Vagina (tissue), 2 donors: ENCODE measurements at regions not wholly inside any gene's neighbourhood (a gene's known extent, or its start where the extent isn't known, plus 50 kb on each side); places are given as distances from the start of the nearest gene placed in this dataset.

ENCODE experiments used
- DNase-seq, 2 donors: peaks; one replicate each; pipeline ENCODE4 v3.0.0-alpha.2; 2017; ENCODE audit errors: extremely low spot score in 2 of 2
- H3K27ac ChIP-seq: fragments of 200-600 bp; sonication (generic); one replicate; pipeline ENCODE4 v1.5.1; 2019
- H3K27me3 ChIP-seq: fragments of 200-600 bp; sonication (generic); one replicate; pipeline ENCODE4 v1.5.1; 2019
- H3K36me3 ChIP-seq, 2 donors: fragments of 200-600 bp; sonication (generic); one replicate each; pipeline ENCODE4 v1.5.1; 2017 to 2019
- H3K4me1 ChIP-seq: fragments of 200-600 bp; sonication (generic); one replicate; pipeline ENCODE4 v1.5.1; 2019
- H3K4me3 ChIP-seq, 2 donors: fragments of 200-600 bp; sonication (generic); 1 replicate in 1 of 2; 2 replicates in 1 of 2; pipeline ENCODE4 v1.5.1; 2016 to 2019
- H3K9me3 ChIP-seq: fragments of 200-600 bp; sonication (generic); one replicate; pipeline ENCODE4 v1.5.1; 2019
- POLR2A ChIP-seq, 2 donors: fragments of 450-650 bp; IDR thresholded peaks; one replicate each; pipeline ENCODE4 v1.6.1; 2017; ENCODE audit warnings: antibody characterized with exemption in 2 of 2, mild to moderate bottlenecking in 2 of 2, moderate library complexity in 2 of 2
- POLR2AphosphoS5 ChIP-seq, 2 donors: sonication (generic); formaldehyde crosslinking; IDR thresholded peaks; one replicate each; pipeline ENCODE4 v1.9.0; 2017; ENCODE audit warnings: antibody characterized with exemption in 2 of 2, mild to moderate bottlenecking in 2 of 2, low read depth in 1 of 2; ENCODE audit not compliant: insufficient read depth in 1 of 2
- intact Hi-C: fragments of 100-400 bp; cut with DNase I; formaldehyde crosslinking; loops from one replicate; pipeline ENCODE4 v1.15.1; 2023
- TF ChIP-seq, protein P1 (sequence below), 3 experiments: fragments of 450-650 bp in 2 of 3; fragments of 200-600 bp in 1 of 3; sonication (generic) in 1 of 3; IDR thresholded peaks; one replicate each; pipeline ENCODE4 v1.5.1; 2017 to 2019; ENCODE audit warnings: antibody characterized with exemption in 3 of 3, mild to moderate bottlenecking in 2 of 3, moderate library complexity in 2 of 3

DNA sequence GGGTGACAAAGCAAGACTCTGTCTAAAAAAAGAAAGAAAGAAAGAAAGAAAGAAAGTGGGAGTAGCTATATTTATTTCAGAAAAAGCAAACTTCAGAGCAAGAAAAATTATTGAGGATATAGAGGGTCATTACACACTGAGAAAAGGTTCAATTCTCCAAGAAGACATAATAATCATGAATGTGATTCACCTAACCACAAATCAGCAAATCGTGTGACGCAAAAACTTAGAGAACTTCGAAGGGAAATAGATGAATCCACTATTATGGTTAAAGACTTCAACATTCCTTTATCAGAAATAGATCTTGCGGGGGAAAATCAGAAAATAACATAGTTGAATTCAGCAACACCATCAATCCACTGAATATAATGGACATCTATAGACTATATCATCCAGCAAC, 219.3 kb upstream of the LDB2 start:
- H3K27me3 ChIP-seq, result no peaks in the 10 kb centered on the region
- H3K27ac ChIP-seq, result no peak overlapping the region
- intact Hi-C loops, result no loop called here
- no peak for DNase-seq
- H3K4me3 ChIP-seq, result no peak overlapping the region
- H3K36me3 ChIP-seq, result no peaks in the 10 kb centered on the region
- H3K4me1 ChIP-seq, result no peaks in the 10 kb centered on the region
- TF ChIP-seq, protein P1, sequence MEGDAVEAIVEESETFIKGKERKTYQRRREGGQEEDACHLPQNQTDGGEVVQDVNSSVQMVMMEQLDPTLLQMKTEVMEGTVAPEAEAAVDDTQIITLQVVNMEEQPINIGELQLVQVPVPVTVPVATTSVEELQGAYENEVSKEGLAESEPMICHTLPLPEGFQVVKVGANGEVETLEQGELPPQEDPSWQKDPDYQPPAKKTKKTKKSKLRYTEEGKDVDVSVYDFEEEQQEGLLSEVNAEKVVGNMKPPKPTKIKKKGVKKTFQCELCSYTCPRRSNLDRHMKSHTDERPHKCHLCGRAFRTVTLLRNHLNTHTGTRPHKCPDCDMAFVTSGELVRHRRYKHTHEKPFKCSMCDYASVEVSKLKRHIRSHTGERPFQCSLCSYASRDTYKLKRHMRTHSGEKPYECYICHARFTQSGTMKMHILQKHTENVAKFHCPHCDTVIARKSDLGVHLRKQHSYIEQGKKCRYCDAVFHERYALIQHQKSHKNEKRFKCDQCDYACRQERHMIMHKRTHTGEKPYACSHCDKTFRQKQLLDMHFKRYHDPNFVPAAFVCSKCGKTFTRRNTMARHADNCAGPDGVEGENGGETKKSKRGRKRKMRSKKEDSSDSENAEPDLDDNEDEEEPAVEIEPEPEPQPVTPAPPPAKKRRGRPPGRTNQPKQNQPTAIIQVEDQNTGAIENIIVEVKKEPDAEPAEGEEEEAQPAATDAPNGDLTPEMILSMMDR (IDR thresholded peaks at IDR 0.05), result no peak
- TF ChIP-seq POLR2A (IDR thresholded peaks at IDR 0.05), result no peak
- no peak for TF ChIP-seq POLR2AphosphoS5 (IDR thresholded peaks at IDR 0.05; ENCODE audit: insufficient read depth in 1 of 2, low read depth in 1 of 2)
- H3K9me3 ChIP-seq, result no peaks in the 10 kb centered on the region

DNA sequence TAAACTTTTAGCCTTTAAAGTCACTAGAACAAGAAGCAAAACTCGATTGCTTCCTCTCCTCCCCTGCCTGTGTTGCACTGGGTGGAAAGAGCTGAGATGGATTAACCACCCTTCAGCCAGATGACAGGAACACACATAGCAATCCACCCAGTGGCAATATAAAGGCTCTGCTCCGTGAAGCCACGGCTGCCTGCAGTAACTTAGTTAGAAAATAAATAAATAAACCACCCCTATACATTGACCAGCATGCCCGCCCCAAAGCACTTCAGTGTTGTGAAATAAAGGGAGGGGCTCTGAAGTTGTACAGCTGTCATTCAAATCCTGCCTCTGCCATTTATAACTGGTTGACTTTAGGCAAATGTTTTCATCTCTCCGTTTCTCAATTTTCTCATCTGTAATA, 217.1 kb upstream of the LDB2 start:
- TF ChIP-seq, protein P1 (IDR thresholded peaks at IDR 0.05), result no peak
- TF ChIP-seq POLR2A (IDR thresholded peaks at IDR 0.05) (no peak), POLR2AphosphoS5 (IDR thresholded peaks at IDR 0.05; ENCODE audit: insufficient read depth in 1 of 2, low read depth in 1 of 2) (no peak)
- no peak for DNase-seq
- Histone ChIP-seq H3K27me3 (no peaks in the 10 kb centered on the region), H3K9me3 (no peaks in the 10 kb centered on the region), H3K36me3 (no peaks in the 10 kb centered on the region), H3K4me3 (no peak overlapping the region), H3K4me1 (no peaks in the 10 kb centered on the region), H3K27ac (no peak overlapping the region)
- intact Hi-C loops, result no loop called here

DNA sequence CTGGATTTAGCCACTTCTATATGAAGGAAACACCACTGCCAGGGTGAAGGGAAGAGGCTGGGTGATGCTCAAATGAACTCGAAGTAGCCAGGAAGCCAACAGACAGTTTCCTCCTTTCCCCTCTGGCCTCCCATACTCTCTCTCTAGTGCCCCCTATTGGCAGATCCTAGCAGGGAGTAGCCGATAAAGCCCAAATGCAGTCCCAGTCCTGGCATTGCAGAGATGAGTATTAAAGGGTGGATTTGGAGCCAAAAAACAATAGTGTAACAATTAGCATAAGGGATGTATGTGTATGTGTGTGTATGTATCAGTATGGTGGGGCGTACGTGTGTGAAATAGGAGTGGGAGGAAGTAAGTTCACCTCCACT, 213.8 kb upstream of the LDB2 start:
- Histone ChIP-seq H3K27me3 (no peaks in the 10 kb centered on the region), H3K36me3 (no peaks in the 10 kb centered on the region), H3K9me3 (no peaks in the 10 kb centered on the region), H3K4me1 (no peaks in the 10 kb centered on the region), H3K27ac (no peak overlapping the region), H3K4me3 (no peak overlapping the region)
- DNase-seq, result no peak
- intact Hi-C loops, result no loop called here
- TF ChIP-seq POLR2A (IDR thresholded peaks at IDR 0.05) (no peak), POLR2AphosphoS5 (IDR thresholded peaks at IDR 0.05; ENCODE audit: insufficient read depth in 1 of 2, low read depth in 1 of 2) (no peak)
- TF ChIP-seq, protein P1 (IDR thresholded peaks at IDR 0.05), result no peak

DNA sequence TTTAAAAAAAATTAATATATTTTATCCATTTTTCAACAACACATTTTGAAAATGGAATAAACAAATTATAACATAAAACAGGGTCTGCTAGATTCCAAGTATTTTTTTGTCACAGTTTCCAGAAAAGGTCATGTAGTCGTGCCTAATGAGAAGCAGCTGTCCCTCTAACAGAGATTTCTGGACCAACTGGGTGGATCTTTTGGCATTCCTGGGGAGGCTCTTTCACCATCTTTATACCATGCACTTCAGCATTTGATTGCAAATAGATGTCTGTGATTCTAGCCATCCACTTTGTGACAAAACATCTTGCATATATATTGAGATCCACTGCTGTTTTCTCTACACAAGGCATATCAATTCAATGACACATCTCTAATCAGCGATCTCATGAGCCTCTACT, 210.7 kb upstream of the LDB2 start:
- H3K27me3 ChIP-seq, result no peaks in the 10 kb centered on the region
- no peak for DNase-seq
- TF ChIP-seq POLR2AphosphoS5 (IDR thresholded peaks at IDR 0.05; ENCODE audit: insufficient read depth in 1 of 2, low read depth in 1 of 2), result no peak
- TF ChIP-seq, protein P1 (IDR thresholded peaks at IDR 0.05), result no peak
- no peak for TF ChIP-seq POLR2A (IDR thresholded peaks at IDR 0.05)
- H3K36me3 ChIP-seq, result no peaks in the 10 kb centered on the region
- intact Hi-C loops, result no loop called here
- H3K4me1 ChIP-seq, result no peaks in the 10 kb centered on the region
- H3K27ac ChIP-seq, result no peak overlapping the region
- no peaks in the 10 kb centered on the region for H3K9me3 ChIP-seq
- H3K4me3 ChIP-seq, result no peak overlapping the region

DNA sequence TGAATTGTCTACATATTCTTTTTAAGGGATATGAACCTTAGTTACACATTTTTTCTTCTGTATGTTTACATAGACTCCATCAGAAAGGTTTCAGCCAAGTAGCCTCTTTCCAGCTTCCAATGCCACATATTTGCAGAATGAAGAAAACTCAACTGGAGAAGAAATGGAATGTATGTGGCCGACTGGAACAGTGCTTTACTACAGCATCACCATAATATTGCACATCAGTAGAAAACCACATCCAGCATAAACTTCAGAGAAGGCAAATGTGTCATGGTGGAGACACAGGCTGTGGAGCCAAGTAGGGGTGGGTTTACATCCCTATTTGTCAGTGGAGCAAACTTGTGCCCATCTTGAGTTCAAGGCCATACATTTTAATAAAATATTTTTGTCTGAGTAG, 204.8 kb upstream of the LDB2 start:
- no peaks in the 10 kb centered on the region for H3K36me3 ChIP-seq
- H3K9me3 ChIP-seq, result no peaks in the 10 kb centered on the region
- no peaks in the 10 kb centered on the region for H3K4me1 ChIP-seq
- TF ChIP-seq POLR2AphosphoS5 (IDR thresholded peaks at IDR 0.05; ENCODE audit: insufficient read depth in 1 of 2, low read depth in 1 of 2) (no peak), POLR2A (IDR thresholded peaks at IDR 0.05) (no peak)
- TF ChIP-seq, protein P1 (IDR thresholded peaks at IDR 0.05), result no peak
- no peak overlapping the region for H3K4me3 ChIP-seq
- DNase-seq, result no peak
- no peaks in the 10 kb centered on the region for H3K27me3 ChIP-seq
- no peak overlapping the region for H3K27ac ChIP-seq
- intact Hi-C loops, result no loop called here
